IMR-90 (cell line): ENCODE measurements at regions not wholly inside any gene's neighbourhood (a gene's known extent, or its start where the extent isn't known, plus 50 kb on each side); places are given as distances from the start of the nearest gene placed in this dataset.

Source experiments
- ATAC-seq: fragments of 200-7000 bp; cut with Tn5 transposase; 2 replicates; pipeline ENCODE4 v1.9.1; 2020; ENCODE audit warnings: low read depth, mild to moderate bottlenecking, moderate library complexity
- BruUV-seq: library from RNA; stranded (reverse); fragments of 400-500 nt; replicated peaks from 2 replicates; lab custom pipeline; 2021; lab: Mats Ljungman, UMichigan
- CTCF ChIA-PET: fragments of 300-600 bp; formaldehyde crosslinking; extraction: SDS; loops from one replicate; lab custom pipeline; 2021; ENCODE audit warnings: antibody characterized with exemption; lab: Yijun Ruan, JAX
- POLR2A ChIA-PET: fragments of 300-600 bp; sonication (Branson Sonifier 250); formaldehyde crosslinking; loops from one replicate; lab custom pipeline; 2022; ENCODE audit warnings: antibody characterized with exemption; ENCODE audit not compliant: unreplicated experiment; lab: Charles Lee
- DNase-seq: peaks from one replicate; pipeline ENCODE4 v3.0.0; 2013
- H2AFZ ChIP-seq: replicated peaks from 2 replicates; pipeline ENCODE3; 2013; ENCODE audit warnings: low read length, mild to moderate bottlenecking; ENCODE audit not compliant: poor library complexity
- H2AK5ac ChIP-seq: 2 replicates; pipeline ENCODE4 v1.6.1; 2013; ENCODE audit warnings: low read depth, low read length, inconsistent platforms
- H2AK9ac ChIP-seq: replicated peaks from 2 replicates; pipeline ENCODE3; 2013; ENCODE audit warnings: mild to moderate bottlenecking, low read depth, low read length, moderate library complexity; ENCODE audit not compliant: poor library complexity
- H2BK120ac ChIP-seq: 2 replicates; pipeline ENCODE4 v1.6.1; 2013; ENCODE audit warnings: low read depth, low read length, inconsistent platforms
- H2BK15ac ChIP-seq: 3 replicates; pipeline ENCODE4 v1.6.1; 2013; ENCODE audit warnings: low read depth, low read length, inconsistent platforms
- H2BK20ac ChIP-seq: 2 replicates; pipeline ENCODE4 v1.6.1; 2013; ENCODE audit warnings: low read depth, mild to moderate bottlenecking, inconsistent platforms, low read length, moderate library complexity
- H2BK5ac ChIP-seq: 2 replicates; pipeline ENCODE4 v1.6.1; 2013; ENCODE audit warnings: mild to moderate bottlenecking, low read depth, low read length, inconsistent platforms; ENCODE audit not compliant: poor library complexity, severe bottlenecking
- H3K14ac ChIP-seq: replicated peaks from 2 replicates; pipeline ENCODE4 v1.6.1; 2013; ENCODE audit warnings: low read depth, low read length, inconsistent platforms
- H3K18ac ChIP-seq: 2 replicates; pipeline ENCODE4 v1.6.1; 2013; ENCODE audit warnings: low read depth, low read length, control low read depth
- H3K23ac ChIP-seq: 2 replicates; pipeline ENCODE4 v1.6.1; 2013; ENCODE audit warnings: low read depth, low read length, inconsistent platforms
- H3K27ac ChIP-seq: 2 replicates; pipeline ENCODE4 v1.5.1; 2013; ENCODE audit warnings: mild to moderate bottlenecking, control low read depth, low read length; ENCODE audit not compliant: insufficient read depth
- H3K27me3 ChIP-seq: 2 replicates; pipeline ENCODE4 v1.6.1; 2013; ENCODE audit warnings: low read length; ENCODE audit not compliant: control insufficient read depth, insufficient read depth
- H3K36me3 ChIP-seq: 2 replicates; pipeline ENCODE4 v1.6.1; 2013; ENCODE audit warnings: low read length, mixed read lengths; ENCODE audit not compliant: control insufficient read depth, insufficient read depth
- H3K4ac ChIP-seq: 2 replicates; pipeline ENCODE4 v1.6.1; 2013; ENCODE audit warnings: low read depth, low read length, inconsistent platforms
- H3K4me1 ChIP-seq: 2 replicates; pipeline ENCODE4 v1.6.1; 2013; ENCODE audit warnings: low read length, mixed read lengths; ENCODE audit not compliant: control insufficient read depth, insufficient read depth
- H3K4me2 ChIP-seq: 2 replicates; pipeline ENCODE4 v1.6.1; 2013; ENCODE audit warnings: low read depth, mild to moderate bottlenecking, control low read depth, low read length, moderate library complexity
- H3K4me3 ChIP-seq: 2 replicates; pipeline ENCODE4 v1.5.1; 2013; ENCODE audit warnings: low read depth, mild to moderate bottlenecking, control low read depth, low read length, moderate library complexity; ENCODE audit not compliant: insufficient read depth
- H3K56ac ChIP-seq: 2 replicates; pipeline ENCODE4 v1.6.1; 2013; ENCODE audit warnings: low read length, inconsistent platforms; ENCODE audit not compliant: insufficient read depth; ENCODE audit errors: extremely low read depth
- H3K79me1 ChIP-seq, 2 experiments: 2 replicates each; pipeline ENCODE4 v1.6.1; 2013; ENCODE audit warnings: low read length in 2 of 2, inconsistent platforms in 1 of 2, low read depth in 1 of 2
- H3K9ac ChIP-seq: 2 replicates; pipeline ENCODE4 v1.6.1; 2013; ENCODE audit warnings: low read depth, low read length, control low read depth
- H3K9me1 ChIP-seq: 2 replicates; pipeline ENCODE4 v1.6.1; 2013; ENCODE audit warnings: low read length, inconsistent platforms; ENCODE audit not compliant: insufficient read depth
- H3K9me3 ChIP-seq: 2 replicates; pipeline ENCODE4 v1.6.1; 2013; ENCODE audit warnings: low read length; ENCODE audit not compliant: control insufficient read depth, insufficient read depth
- H4K20me1 ChIP-seq: 2 replicates; pipeline ENCODE4 v1.6.1; 2013; ENCODE audit warnings: low read length, inconsistent platforms; ENCODE audit not compliant: insufficient read depth
- H4K5ac ChIP-seq: 2 replicates; pipeline ENCODE4 v1.6.1; 2013; ENCODE audit warnings: mild to moderate bottlenecking, low read depth, low read length, control low read depth
- H4K8ac ChIP-seq, 2 experiments: 2 replicates each; pipeline ENCODE4 v1.6.1; 2013; ENCODE audit warnings: low read depth in 2 of 2, low read length in 2 of 2, control low read depth in 1 of 2, inconsistent platforms in 1 of 2
- H4K91ac ChIP-seq: 2 replicates; pipeline ENCODE4 v1.6.1; 2013; ENCODE audit warnings: low read depth, low read length, inconsistent platforms; ENCODE audit not compliant: insufficient read depth
- BHLHE40 ChIP-seq: fragments of 150-350 bp; IDR thresholded peaks from 2 replicates; pipeline ENCODE4 v1.6.1; 2016; ENCODE audit warnings: mild to moderate bottlenecking, low read depth, low read length
- CHD1 ChIP-seq: IDR thresholded peaks from 2 replicates; pipeline ENCODE4 v1.6.1; 2012; ENCODE audit warnings: low read depth, low read length, improper control_type of control experiment
- ELK1 ChIP-seq: fragments of 150-350 bp; IDR thresholded peaks from 2 replicates; pipeline ENCODE4 v1.6.1; 2016; ENCODE audit warnings: low read depth, mild to moderate bottlenecking, low read length, moderate library complexity, borderline replicate concordance
- FOS ChIP-seq: fragments of 150-350 bp; IDR thresholded peaks from 2 replicates; pipeline ENCODE4 v1.6.1; 2016; ENCODE audit warnings: low read depth, low read length
- MAFK ChIP-seq: IDR thresholded peaks from 2 replicates; pipeline ENCODE4 v1.6.1; 2012; ENCODE audit warnings: low read depth, low read length, improper control_type of control experiment
- MAZ ChIP-seq: IDR thresholded peaks from 2 replicates; pipeline ENCODE4 v1.6.1; 2012; ENCODE audit warnings: low read depth, mild to moderate bottlenecking, low read length, improper control_type of control experiment, moderate library complexity, borderline replicate concordance
- MXI1 ChIP-seq: IDR thresholded peaks from 2 replicates; pipeline ENCODE4 v1.6.1; 2012; ENCODE audit warnings: low read depth, mild to moderate bottlenecking, low read length, moderate library complexity, borderline replicate concordance
- NFE2L2 ChIP-seq: fragments of 150-350 bp; IDR thresholded peaks from 2 replicates; pipeline ENCODE4 v1.6.1; 2016; ENCODE audit warnings: low read depth, mild to moderate bottlenecking, low read length
- POLR2A ChIP-seq: IDR thresholded peaks from 2 replicates; pipeline ENCODE4 v1.6.1; 2012; ENCODE audit warnings: mild to moderate bottlenecking, low read depth, low read length
- RAD21 ChIP-seq: IDR thresholded peaks from 2 replicates; pipeline ENCODE4 v1.6.1; 2012; ENCODE audit warnings: low read length, improper control_type of control experiment
- RCOR1 ChIP-seq: IDR thresholded peaks from 2 replicates; pipeline ENCODE4 v1.6.1; 2012; ENCODE audit warnings: mild to moderate bottlenecking, low read length, improper control_type of control experiment; ENCODE audit not compliant: insufficient replicate concordance
- SMC3 ChIP-seq: fragments of 150-350 bp; IDR thresholded peaks from 2 replicates; pipeline ENCODE4 v1.6.1; 2016; ENCODE audit warnings: low read depth, mild to moderate bottlenecking, antibody characterized with exemption, low read length, moderate library complexity
- USF2 ChIP-seq: fragments of 150-350 bp; IDR thresholded peaks from 2 replicates; pipeline ENCODE4 v1.6.1; 2017; ENCODE audit warnings: mild to moderate bottlenecking, antibody characterized with exemption, low read length, low read depth
- WGBS, 2 experiments: methylation state at CpG; one replicate each; pipeline versions ENCODE4 v1.1.5 to v1.1.7; 2013; ENCODE audit warnings: missing lambda C conversion rate in 2 of 2; ENCODE audit not compliant: insufficient read length in 1 of 2; ENCODE audit errors: extremely low coverage in 2 of 2; 5-methylcytosine and 5-hydroxymethylcytosine counted together
- dilution Hi-C: fragments of 300-500 bp; cut with HindIII; formaldehyde crosslinking; loops from one replicate; pipeline ENCODE4 v1.14.3; 2018; ENCODE audit warnings: low sequenced_read_pairs; ENCODE audit not compliant: unreplicated experiment
- in situ Hi-C: fragments of 300-500 bp; cut with MboI; formaldehyde crosslinking; loops from 3 replicates; pipeline ENCODE4 v1.14.3; 2019; ENCODE audit warnings: low sequenced_read_pairs, inconsistent platforms, mixed read lengths
- intact Hi-C: fragments of 100-400 bp; cut with micrococcal nuclease; formaldehyde crosslinking; loops from 2 replicates; pipeline ENCODE4 v1.10.0; 2022
- TF ChIP-seq, protein P1 (sequence below): conservative IDR thresholded peaks from 2 replicates; pipeline ENCODE4 v1.5.1; 2012; ENCODE audit warnings: mild to moderate bottlenecking, low read depth, low read length, improper control_type of control experiment

DNA sequence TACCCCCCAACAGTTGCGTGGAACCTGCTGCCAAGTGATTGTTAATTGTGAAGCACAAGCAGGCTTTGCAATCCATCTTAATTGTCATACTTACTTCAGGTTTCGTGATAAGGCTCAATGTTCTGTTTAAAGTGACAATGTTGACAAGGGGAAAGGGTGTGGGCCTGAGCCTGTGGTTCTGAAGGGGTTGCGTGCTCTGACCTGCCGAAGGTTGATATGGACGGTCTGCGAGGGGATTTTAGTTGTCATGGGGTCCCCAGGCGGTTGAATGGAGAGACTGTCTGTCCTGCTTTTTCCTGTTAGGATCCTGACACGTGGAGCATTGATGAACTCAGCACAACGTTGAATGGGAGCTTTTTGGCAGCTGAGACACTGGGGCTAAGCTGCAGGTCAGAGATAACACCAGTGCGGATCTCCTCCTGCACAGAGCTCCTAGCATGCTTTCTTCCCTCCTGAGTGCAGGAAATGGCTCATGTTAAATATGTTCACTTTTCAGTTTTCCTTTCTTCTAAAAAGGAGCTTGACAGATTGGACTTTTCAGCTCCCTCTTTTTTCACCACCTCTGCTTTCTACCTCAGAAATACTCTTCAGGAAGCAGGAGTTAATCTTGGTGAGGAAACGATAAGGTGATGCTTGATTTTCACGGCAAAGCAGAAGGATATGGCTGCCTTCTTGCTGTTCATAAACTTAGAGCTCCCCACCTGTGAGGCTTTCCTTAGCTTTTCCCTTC lies 62.9 kb upstream of the ZEB2 start:
- CTCF ChIA-PET, result interaction anchor here (0.6 to 1.1 kb wide), 3 partner anchors 10 to 827 kb away, joined by 3 to 4 read pairs (median 3); no protein-coding TSS in a partner anchor
- POLR2A ChIA-PET, result no interaction called here

More for the DNA sequence above, 62.9 kb upstream of the ZEB2 start:
- no peak overlapping the region for H2BK5ac ChIP-seq
- H3K4me1 ChIP-seq, result peaks cover 3% of the 10 kb centered on the region; the same call in 1 of the 2 replicates
- peak overlapping the region; percentile 29; the same call in 1 of the 2 replicates for H2BK20ac ChIP-seq
- H3K18ac ChIP-seq, result no peak overlapping the region
- H2AFZ ChIP-seq, result no peak overlapping the region
- no peak overlapping the region; the same call in 1 of the 2 replicates for H4K91ac ChIP-seq
- H3K56ac ChIP-seq, result no peak overlapping the region
- no peak overlapping the region for H3K27ac ChIP-seq
- H3K14ac ChIP-seq, result no peak overlapping the region
- no peaks in the 10 kb centered on the region for H3K36me3 ChIP-seq
- no peaks in the 10 kb centered on the region for H3K9me1 ChIP-seq
- H3K9ac ChIP-seq, result no peak overlapping the region
- H4K20me1 ChIP-seq, result no peaks in the 10 kb centered on the region
- H3K4me3 ChIP-seq, result no peak overlapping the region
- no peak overlapping the region for H2AK9ac ChIP-seq
- intact Hi-C loops, result no loop called here
- in situ Hi-C loops, result no loop called here
- no peak overlapping the region for H3K4me2 ChIP-seq
- H3K23ac ChIP-seq, result 0 out of 2 replicates have a peak overlapping the region, but pooled peaks have one; percentile 14
- peak overlapping the region; percentile 82; the same call in 2 of the 3 replicates for H2BK15ac ChIP-seq
- WGBS, 2 experiments, result 78% methylated on average over 7 of the region's 12 CpGs; no CpG with 5 or more reads in 1 of the 2 experiments
- no TSS peak for BruUV-seq
- no peaks in the 10 kb centered on the region for H3K9me3 ChIP-seq
- H4K8ac ChIP-seq, result no peak overlapping the region
- no peak overlapping the region for H3K4ac ChIP-seq
- H3K79me1 ChIP-seq, result no peaks in the 10 kb centered on the region
- no peaks in the 10 kb centered on the region for H3K27me3 ChIP-seq
- H2AK5ac ChIP-seq, result no peak overlapping the region
- dilution Hi-C loops, result no loop called here
- TF ChIP-seq, protein P1, sequence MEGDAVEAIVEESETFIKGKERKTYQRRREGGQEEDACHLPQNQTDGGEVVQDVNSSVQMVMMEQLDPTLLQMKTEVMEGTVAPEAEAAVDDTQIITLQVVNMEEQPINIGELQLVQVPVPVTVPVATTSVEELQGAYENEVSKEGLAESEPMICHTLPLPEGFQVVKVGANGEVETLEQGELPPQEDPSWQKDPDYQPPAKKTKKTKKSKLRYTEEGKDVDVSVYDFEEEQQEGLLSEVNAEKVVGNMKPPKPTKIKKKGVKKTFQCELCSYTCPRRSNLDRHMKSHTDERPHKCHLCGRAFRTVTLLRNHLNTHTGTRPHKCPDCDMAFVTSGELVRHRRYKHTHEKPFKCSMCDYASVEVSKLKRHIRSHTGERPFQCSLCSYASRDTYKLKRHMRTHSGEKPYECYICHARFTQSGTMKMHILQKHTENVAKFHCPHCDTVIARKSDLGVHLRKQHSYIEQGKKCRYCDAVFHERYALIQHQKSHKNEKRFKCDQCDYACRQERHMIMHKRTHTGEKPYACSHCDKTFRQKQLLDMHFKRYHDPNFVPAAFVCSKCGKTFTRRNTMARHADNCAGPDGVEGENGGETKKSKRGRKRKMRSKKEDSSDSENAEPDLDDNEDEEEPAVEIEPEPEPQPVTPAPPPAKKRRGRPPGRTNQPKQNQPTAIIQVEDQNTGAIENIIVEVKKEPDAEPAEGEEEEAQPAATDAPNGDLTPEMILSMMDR, result no peak
- TF ChIP-seq FOS (no peak), NFE2L2 (no peak), RCOR1 (no peak), MAFK (no peak), ELK1 (no peak), RAD21 (no peak), SMC3 (no peak), CHD1 (no peak), POLR2A (no peak), MXI1 (no peak), BHLHE40 (no peak), USF2 (no peak), MAZ (no peak)
- ATAC-seq (no peak), DNase-seq (no peak)
- H4K5ac ChIP-seq, result no peak overlapping the region
- H2BK120ac ChIP-seq, result peak overlapping the region; percentile 27; the same call in 1 of the 2 replicates
